Right ventricle myocardium inferior (tissue), 1 donor: ENCODE measurements at regions not wholly inside any gene's neighbourhood (a gene's known extent, or its start where the extent isn't known, plus 50 kb on each side); places are given as distances from the start of the nearest gene placed in this dataset.

Experiments
- ATAC-seq: fragments of 200-7000 bp; cut with Tn5 transposase; one replicate; pipeline ENCODE4 v1.9.1; 2020; ENCODE audit warnings: mild to moderate bottlenecking, moderate library complexity
- DNase-seq: peaks from one replicate; pipeline ENCODE4 v3.0.0; 2021; ENCODE audit errors: missing footprints
- intact Hi-C: fragments of 100-400 bp; cut with DNase I; formaldehyde crosslinking; loops from one replicate; pipeline ENCODE4 v1.11.0; 2022
- donor health status: DM: no; HTN: yes; CAD: no; lungs with severe emphysema.

DNA sequence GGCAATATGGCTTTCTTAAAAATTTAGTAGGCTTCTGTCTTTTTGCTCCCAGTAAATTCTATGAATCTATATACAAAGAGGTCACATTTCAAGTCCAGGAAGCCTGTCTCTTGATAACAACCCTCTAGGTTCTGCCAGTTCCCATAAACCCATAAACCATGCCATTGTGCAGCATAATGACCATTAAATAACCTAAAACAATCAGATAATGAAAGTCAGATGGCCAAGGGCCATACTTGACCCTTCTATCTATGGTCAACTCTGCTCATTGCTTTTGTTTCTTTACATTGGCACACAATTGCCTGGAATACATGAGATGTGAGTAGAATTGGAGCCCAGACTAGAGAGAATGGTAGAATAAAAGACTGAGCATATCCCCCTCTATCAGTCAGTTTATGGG is 305.4 kb upstream of the KIF2A start:
- intact Hi-C loops = no loop called here
- DNase-seq (no peak), ATAC-seq (no peak)

DNA sequence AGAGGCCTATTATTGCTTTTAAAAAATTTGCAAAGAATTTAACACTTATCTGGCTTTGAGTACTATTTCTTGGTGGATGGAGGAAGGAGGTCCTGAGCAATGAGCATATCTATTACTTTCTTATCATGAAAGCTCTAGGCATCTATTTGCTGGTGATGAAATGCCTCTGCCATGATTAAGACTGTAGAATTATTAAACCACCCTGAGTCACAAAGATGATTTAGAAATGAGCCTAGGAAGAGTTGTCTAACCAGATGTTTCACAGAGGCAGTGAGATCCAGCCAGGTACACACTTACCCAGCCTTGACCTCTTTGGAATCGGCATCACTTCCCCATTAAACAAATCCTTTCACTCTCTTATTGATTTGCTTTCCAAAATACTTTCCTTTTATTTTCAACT is 304.4 kb upstream of the KIF2A start:
- DNase-seq (no peak), ATAC-seq (no peak)
- intact Hi-C loops = no loop called here

DNA sequence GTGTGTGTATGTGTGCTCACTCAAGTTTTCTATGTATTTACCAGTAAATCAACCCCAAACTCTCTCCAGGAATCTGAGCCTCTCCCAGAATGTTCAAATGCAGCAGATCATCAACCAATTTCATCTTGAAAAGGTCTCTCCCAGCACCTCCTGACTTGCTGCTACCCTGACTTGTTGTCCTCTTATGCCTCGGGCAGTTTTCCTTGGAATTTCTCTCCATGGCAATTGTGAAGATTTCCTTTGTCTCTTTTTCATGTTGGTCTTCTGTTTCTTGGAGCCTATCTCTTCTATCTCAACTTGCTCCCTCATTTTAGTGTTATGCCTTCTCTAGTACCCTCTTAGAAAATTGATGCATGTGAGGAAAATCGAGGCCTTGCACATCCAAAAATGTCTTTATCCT is 303.6 kb upstream of the KIF2A start:
- DNase-seq = no peak
- intact Hi-C loops = no loop called here
- ATAC-seq = no peak

DNA sequence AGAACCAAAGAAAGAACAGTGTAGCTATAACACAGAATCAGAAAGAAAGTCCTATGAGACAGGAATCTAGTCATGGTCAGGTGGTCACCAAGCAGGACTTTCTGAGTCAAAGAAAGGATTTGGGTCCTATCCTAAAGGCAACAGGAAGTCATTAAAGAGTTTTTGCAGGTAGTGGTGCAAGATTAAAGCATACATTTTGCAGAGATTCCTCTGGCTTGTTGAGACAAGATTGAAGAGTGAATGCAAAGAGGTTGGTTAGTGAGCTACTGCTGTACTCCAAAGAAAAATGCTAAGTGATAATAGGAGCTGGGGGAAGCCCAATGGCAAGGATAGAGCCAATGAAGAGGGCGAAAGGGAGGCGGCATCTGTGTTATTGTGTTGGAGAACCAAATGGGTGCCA is 300.5 kb upstream of the KIF2A start:
- ATAC-seq = no peak
- no peak for DNase-seq
- intact Hi-C loops = no loop called here

- ATAC-seq = no peak
- no peak for DNase-seq
- intact Hi-C loops = no loop called here
These were observed 298.5 kb upstream of the KIF2A start for GRCh38 chr5:62007457-62007856.

- no peak for ATAC-seq
These were observed 294.8 kb upstream of the KIF2A start for GRCh38 chr5:62011089-62011664.

GRCh38 chr5:62017092-62017491 is 288.9 kb upstream of the KIF2A start:
- no peak for ATAC-seq
- no peak for DNase-seq

More at GRCh38 chr5:62011089-62011664, 294.8 kb upstream of the KIF2A start:
- DNase-seq = no peak
- intact Hi-C loops = no loop called here

GRCh38 chr5:62029303-62029702 is 276.7 kb upstream of the KIF2A start:
- no peak for ATAC-seq
- intact Hi-C loops = no loop called here
- no peak for DNase-seq

More at GRCh38 chr5:62017092-62017491, 288.9 kb upstream of the KIF2A start:
- intact Hi-C loops = no loop called here

DNA sequence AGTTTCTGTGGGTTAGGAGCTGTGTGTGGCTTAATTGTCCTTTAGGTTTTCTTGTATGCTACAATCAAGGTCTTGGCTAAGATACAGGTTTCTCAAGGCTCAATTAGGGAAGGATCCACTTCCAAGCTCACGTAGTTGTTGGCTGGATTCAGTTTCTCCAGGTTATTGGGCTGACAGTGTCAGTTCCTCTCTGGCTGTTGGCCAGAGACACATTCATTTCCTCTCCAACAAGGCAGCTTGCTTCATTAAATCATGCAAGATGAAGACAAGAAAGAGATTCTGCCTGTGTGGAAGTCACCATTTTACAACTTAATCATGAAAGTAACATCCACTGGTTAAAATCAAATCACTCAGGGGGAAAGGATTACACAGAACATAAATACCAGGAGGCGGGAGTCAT is 275.7 kb upstream of the KIF2A start:
- ATAC-seq (no peak), DNase-seq (no peak)
- intact Hi-C loops = no loop called here

- DNase-seq (no peak), ATAC-seq (no peak)
- intact Hi-C loops = no loop called here
These were observed 268.0 kb upstream of the KIF2A start for GRCh38 chr5:62038024-62038423.

- intact Hi-C loops = no loop called here
- DNase-seq (no peak), ATAC-seq (no peak)
These were observed 264.8 kb upstream of the KIF2A start for GRCh38 chr5:62041156-62041756.

GRCh38 chr5:62042007-62042406 is 264.0 kb upstream of the KIF2A start:
- no peak for ATAC-seq
- intact Hi-C loops = no loop called here
- DNase-seq = no peak

- ATAC-seq = no peak
- intact Hi-C loops = no loop called here
- DNase-seq = no peak
These were observed 262.4 kb upstream of the KIF2A start for GRCh38 chr5:62043289-62044280.

- intact Hi-C loops = no loop called here
- no peak for DNase-seq
- ATAC-seq = no peak
These were observed 261.0 kb upstream of the KIF2A start for GRCh38 chr5:62044989-62045388.

GRCh38 chr5:62046191-62046590 is 259.8 kb upstream of the KIF2A start:
- intact Hi-C loops = no loop called here
- ATAC-seq (no peak), DNase-seq (no peak)

DNA sequence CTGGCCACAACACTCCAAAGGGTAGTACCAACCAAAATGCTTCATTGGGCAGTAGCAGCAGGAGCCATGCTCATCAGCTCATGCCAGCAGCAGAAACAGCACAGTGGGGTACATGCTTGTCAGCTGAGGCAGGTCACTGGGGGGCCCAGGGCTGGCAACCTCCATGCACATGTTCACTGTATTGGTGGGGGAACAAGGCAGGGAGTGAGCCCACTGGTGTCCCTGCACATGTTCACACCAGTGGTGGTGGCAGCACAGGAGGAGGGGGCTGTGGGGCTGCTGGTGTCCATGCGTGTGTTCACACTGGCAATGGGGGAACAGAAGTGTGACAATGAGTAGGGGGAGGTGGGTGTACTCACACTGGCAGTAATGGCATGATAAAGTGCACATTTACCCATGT is 254.3 kb upstream of the KIF2A start:
- no peak for DNase-seq
- intact Hi-C loops = no loop called here
- ATAC-seq = no peak

DNA sequence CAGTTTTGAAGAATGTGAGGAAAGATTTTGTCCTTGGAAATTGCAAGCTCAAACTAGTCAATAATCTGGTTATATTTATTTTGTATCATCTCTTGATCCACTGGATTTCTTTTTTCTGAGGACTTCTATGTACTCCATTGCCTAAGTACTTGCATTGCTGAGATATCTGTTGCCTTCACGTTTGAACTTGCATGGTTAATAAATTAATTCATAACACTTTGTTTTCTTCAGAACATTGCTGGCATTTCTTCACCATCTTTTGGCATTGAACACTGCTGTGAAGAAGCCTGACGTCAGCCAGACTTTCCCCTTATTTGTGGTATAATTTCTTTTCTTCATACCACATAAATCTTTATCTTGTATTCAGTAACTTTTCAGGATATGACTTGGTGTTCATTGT is 246.0 kb upstream of the KIF2A start:
- ATAC-seq = no peak
- no peak for DNase-seq
- intact Hi-C loops = no loop called here

DNA sequence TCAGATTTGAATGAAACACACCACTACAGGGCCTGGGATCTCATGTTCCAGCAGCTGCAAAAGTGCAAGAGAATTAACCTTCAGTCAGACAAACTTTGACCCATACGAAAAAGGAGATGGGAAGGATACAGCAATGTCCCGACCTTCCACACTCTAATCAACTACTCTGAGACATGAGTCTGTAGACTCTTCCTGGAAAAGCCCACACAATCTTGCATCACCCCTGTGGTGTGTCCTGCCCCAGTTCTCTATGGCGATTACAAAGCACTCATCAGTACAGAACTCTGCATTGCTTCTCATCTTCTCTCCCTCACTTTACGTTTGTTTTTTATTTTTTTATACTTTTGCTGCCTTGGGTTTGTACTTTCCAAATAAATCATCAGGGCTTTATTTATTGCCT is 241.0 kb upstream of the KIF2A start:
- no peak for DNase-seq

GRCh38 chr5:62066761-62067277 is 239.2 kb upstream of the KIF2A start:
- intact Hi-C loops = no loop called here
- DNase-seq (no peak), ATAC-seq (no peak)

More for the DNA sequence above, 241.0 kb upstream of the KIF2A start:
- intact Hi-C loops = no loop called here
- ATAC-seq = no peak

GRCh38 chr5:62068554-62068953 is 237.5 kb upstream of the KIF2A start:
- intact Hi-C loops = no loop called here
- no peak for DNase-seq
- ATAC-seq = no peak
